ENCODE measurements at regions not wholly inside any gene's neighbourhood (a gene's known extent, or its start where the extent isn't known, plus 50 kb on each side); places are given as distances from the start of the nearest gene placed in this dataset.

DNA sequence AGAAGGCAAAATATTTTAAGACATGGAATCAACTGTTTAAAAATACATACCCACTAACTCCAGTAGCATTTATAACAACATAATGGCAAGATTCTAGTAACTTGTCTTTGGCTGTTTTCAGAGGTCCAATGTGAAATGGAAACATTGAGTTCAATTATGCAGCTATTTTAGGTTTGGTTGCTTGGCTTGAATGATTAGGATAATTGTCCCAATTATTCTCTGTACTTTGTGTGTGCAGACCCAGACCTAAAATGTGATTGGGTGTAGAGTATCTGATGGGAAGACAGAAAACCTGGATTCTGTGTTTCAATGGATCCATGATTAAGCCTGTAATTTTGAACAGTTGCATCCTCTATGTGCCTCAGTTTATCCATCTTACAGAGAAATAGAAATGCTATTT lies 392.7 kb upstream of the NFE2L3 start:
- DNase-seq, result no peak

DNA sequence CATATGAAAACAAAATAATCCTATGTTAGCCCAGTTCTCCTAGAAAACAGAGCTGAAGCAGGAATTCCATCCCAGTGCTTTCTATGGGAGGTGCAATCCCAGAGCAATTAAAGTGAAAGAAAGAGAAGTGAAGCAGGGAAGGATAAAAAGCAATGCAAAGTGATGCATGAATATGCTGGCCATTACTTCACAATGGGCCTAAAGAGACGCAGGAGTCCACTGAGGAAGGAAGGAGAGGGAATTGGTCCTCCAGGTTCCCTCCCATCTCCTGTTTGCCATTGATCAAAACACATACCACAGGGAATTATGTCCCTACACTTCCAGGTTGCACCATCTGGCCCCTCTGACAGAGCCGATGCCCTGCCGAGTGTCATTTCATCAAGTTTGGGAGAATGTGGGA lies 392.2 kb upstream of the NFE2L3 start:
- DNase-seq, result no peak

DNA sequence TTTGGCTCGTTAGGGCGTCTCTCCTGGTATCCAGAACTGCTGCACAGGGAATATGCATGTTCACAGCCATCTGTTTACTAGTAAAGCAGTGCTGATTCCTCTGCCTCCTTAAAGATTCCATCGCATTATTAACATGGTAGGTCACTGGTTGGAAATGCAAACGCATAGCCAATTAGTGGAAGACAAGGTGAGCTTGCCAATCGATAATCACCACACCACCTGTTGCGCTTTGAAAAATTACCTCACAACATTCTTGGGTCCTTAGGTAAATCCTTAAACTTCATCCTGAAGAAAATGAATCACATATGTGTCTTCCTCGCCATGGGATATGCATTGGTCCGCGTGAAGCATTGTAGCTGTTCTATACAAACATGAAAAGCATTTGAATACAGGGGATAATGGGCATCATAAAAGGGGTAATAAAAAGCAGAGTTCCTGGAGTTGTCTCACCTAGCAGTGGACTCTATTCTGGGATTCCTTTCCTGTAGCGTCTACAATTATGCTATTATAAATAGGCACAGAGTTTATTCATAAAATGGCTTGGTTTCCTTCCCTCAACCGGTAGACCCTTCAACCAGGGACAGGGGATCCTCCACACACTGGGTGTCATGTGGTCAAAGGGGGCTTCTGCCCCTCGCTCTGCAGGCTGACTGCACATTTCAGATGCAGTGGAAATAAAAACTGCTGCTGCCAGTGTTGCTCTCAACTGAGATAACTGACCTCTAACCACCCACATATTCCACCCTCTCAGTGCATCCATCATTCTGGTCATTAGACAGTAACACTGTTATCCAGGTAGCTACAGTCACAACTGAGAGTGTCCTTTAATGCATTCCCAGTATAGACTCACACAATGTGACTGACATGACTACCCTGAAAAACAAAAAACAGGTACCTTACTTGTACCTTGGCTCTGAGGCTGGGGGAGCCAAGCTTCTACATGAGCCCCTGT lies 389.2 kb upstream of the NFE2L3 start:
- no peak for DNase-seq

DNA sequence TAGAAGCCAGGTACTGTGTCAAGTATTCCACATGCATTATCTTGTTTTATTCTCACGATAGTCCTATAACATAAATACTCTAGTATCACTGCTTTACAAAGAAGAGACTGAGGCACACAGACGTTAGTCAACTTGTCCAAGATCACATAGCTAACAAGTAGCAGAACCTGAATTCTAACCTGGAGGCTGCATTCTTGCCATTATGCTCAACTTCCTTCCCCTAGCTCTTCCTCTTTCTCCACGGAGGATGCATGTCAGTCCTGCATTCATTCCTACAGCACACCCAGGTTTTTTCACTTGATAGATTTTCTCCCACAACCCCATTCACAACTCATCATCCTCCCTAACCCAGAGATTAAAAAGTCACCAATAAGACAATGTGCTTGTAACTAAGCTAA lies 388.5 kb upstream of the NFE2L3 start:
- DNase-seq, result no peak

DNA sequence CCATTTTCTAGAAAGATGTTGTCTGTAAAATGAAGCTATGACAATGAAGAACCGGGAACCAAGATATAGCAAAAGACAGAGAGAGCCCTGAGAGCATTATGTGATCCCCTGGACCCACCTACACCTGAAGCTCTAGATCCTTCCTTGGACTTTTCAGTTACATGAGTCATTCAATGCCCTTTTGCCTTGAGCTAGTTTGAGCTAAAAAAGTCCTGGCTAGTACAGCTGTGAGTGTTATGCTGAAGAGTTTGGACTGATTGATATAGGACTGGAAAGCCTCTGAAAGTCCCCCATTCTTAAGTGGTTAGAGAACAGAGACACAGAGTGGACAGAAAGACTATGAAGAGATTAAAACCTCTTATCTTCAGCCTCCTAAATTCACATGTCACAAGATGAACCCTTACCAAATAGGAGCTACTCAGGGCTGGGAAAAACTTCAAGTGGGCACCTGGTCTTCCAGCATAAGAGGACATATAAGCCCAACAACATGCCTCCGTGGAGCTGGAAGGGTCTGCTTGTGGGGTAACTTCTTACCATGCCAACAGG lies 386.8 kb upstream of the NFE2L3 start:
- no peak for DNase-seq

DNA sequence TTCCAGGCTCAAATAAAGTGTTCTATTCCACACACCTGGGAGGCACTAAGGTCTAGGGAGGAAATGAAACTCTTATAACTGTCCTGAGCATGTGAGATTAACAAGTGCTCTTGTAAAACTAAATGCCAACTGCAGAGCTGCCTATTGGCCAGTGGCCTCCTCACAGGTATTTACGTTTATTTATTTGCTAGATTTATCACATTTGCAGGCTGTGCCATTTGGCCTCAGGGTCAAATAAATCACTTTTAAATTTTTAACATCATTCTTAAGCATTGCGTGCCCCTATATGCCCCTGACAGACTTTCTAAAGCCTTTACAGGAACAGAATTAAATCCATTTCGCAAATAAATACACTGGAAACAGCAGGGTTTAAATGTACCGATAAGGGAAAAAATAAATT lies 381.8 kb upstream of the NFE2L3 start:
- DNase-seq, result no peak

DNA sequence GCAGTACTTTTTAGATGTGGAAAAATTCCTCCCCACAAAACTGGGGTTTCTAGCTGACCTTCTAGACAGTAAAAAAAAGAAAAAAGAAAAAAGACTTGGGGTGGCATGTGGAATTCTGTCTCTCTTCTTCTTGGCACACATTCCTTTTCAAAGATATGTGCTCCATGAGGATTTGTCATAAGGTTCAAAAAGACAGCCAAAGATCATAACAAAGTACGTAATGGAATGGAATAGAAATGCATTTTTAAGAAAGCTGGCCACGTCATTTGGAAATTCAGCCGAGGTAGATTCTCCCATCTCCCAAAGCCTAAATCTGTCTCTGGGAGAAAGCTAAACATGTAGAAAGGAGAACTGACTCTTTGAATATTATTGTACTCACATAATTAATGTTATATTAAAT lies 381.3 kb upstream of the NFE2L3 start:
- no peak for DNase-seq

DNA sequence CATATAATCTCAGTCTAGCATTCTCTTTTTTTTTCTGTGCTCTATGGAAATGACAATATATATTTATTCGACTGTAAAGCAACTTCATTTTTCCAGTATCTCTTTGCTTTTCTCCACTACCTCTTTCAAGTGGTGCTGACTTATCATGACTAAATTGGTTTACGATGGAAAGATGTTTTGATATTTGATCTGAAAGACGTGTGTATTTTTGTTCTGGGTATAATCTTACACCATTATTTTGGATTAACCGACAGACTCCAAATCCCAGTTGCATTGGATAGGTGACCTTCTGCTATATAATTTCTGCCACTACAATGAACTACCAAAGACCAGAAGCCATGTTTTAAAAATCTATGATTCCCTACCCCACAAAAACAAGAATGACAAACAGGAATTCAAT lies 380.5 kb upstream of the NFE2L3 start:
- DNase-seq, result no peak

DNA sequence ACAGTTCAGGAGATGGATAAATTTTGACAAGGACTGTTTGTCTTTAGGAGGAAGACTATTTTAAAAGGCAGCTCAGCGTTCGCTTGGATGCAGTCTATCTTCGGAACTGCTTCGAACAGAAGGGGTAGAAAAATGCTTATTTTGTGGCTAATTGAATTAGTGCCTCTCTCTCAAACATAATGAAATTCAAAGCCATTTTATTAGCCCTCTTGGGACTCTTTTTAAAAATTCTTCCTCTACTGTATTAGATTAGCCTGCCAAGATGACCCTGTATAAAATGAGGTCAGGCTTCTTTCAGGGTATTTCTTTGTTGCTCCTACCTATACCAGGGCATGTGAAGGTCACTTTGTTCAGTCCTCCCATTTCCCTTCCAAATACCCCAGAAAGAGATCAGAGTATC lies 379.2 kb upstream of the NFE2L3 start:
- DNase-seq, result no peak

DNA sequence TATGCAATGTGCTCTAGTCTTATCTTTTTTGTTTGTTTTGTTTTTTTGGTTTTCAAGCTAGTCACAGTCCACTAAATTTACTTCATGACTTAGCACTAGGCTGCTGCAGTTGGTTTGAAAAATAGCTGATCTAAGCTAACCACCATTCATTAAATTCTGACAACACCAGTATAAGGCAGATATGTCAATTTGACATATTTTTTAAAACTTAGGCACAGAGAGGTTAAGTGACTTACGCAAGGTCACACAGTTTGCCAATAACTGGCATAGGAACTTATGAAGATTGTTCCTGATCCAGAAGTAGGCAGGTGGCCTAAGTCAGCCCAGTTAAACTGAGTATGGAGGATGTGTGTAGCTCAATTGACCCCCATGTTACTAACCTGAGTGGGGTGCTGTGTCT lies 377.3 kb upstream of the NFE2L3 start:
- no peak for DNase-seq

DNA sequence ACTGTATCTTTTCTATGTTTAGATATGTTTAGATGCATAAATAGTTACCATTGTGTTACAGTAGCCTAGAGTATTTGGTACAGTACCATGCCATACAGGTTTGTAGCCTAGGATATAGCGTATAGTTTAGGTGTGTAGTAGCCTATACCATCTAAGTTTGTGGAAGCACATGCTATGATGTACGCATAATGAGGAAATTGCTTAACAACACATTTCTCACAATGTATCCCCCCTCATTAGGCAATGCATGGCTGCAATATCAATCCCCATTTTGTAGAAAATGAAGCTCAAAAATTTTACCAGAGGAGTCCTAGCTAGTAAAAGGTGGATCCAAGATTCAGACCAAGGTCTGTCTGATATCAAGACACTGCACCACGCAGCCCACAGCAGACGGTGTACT lies 376.4 kb upstream of the NFE2L3 start:
- DNase-seq, result no peak

DNA sequence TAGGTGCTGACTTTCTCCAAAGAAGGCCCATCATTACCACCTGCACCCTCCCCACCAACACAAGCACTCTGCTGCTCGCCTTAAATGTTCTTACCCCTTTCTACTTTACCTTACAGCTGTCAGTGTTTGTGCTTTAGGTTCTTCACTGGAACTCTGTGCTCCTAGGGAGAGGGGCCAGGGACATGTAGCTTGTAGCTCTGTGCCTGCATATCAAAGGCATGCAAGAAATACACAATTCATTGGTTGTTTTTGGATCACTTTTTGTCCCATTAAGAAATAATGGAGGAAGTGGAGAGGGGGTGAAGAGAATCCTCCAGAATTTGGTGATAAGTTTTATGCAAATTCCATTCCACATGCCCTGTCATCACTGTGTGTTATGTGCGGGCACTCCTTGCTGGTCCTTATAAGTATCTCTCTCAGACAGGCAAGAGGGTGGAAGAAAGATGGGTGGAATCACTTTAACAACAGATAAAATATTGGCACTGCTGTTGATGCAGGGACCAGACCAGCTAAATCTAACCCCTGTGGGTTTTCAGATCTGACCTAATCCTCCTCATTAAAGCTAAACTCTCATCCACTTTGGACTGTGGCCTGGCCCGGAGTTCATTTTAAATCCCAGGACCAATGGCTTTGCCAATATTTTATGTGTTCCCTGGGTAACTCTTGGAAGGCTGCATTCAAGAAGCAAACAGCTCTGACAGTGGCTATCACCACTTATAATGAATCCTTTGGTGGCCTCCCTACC lies 375.8 kb upstream of the NFE2L3 start:
- DNase-seq, result no peak

DNA sequence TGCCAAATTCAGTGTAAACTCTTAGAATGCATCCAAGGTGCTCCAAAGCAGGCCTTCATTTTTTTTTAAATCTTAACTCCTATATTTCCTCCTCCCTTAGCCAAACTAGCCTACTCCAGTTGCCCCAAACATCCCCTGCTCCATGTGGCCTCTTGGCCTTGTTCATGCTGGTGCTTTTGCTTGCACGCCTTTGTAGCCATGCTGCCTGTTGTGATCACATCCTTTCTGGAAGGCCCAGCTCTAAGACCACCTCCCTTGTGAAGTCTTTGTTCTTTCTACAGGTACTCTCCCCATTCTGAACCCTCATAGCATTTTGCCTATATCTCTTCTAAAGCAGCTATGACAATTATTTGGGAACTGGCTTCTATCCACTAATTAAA lies 375.3 kb upstream of the NFE2L3 start:
- no peak for DNase-seq

DNA sequence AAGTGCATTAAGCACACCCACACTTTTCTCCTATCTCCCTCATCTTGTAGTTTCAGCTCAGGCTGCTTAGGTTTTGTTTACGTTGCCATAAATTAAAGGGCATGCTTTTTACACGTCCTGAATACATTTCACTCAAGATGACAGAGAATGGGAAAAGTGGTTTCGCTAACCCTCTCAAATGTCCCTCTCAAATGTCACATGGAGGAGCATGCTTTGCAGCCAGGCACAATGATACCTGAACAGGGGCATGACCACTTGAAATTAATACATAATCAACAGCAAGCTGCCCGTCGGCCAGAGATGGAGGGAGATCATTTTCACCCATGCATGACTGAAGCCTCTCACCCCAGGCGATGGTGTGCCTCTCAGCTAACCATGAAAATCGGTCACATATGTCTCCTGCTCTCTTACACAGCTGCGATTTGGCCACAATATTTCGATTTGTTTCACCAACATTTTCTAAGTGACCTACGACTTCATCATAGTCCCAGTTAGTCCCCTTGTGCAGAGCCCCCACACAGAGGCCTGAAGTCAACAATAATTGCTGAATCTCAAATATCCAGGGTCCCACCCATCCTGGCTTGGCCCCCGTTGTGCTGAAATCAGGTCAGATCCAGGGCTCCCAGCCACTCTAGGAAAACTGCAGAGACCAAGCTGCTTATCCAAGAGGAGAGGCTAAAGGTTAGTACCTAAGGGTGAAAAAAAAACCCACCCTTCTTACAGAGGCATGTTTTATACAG lies 373.9 kb upstream of the NFE2L3 start:
- no peak for DNase-seq

DNA sequence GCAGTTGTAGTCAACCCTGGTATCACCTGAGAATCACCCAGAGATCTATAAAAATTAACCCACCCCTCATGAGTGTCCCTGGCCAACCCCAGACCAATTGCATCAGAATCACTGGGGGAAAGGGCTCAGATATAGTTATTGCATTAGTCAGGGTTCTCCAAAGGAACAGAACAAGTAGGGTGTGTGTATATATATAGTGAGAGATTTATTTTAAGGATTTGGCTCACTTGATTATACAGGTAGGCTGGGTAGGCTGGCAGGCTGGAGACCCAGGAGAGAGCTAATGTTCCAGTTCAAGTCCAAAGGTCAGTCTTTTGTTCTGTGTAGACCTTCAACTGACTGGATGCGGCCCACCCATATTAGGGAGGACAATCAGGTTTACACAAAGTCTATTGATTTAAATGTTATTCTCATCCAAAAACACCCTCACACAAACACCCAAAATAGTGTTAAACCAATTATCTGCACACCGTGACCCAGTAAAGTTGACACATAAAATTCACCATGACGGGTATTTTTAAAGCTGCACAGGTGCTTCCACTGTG lies 372.9 kb upstream of the NFE2L3 start:
- no peak for DNase-seq

DNA sequence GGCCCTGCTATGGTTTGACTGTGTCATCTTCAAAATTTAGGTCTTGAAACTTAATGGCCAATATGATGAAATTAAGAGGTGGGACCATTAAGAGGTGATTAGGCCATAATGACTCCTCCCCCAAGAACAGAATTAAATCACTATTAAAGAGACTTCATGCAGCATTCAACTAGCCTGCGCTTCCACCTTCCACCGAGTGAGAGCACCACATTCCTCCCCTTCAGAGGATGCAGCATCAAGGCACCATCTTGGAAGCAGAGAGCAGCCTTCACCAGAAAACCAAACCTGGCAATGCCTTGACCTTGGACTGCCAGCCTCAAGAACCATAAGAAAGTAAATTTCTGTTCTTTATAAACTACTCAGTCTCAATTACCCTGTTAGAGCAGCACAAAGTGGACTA lies 371.1 kb upstream of the NFE2L3 start:
- DNase-seq, result no peak

DNA sequence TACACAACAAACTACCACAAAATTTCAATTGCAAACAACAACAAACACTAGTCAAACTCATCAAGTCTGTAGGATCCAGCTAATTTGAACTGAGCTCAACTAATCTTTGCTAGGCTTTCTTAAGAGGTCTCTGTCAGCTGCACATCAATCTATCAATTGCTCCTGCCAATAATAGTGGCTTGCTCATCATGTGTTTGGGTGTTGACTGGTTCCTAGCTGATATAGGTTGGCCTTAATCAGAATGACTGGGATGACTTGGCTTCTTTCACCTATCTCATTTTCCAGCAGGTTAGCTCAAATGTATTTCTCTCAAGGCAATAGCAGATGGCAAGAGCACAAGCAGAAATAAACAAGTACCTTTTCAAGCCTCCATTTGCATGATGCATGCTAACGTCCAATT lies 370.3 kb upstream of the NFE2L3 start:
- no peak for DNase-seq

DNA sequence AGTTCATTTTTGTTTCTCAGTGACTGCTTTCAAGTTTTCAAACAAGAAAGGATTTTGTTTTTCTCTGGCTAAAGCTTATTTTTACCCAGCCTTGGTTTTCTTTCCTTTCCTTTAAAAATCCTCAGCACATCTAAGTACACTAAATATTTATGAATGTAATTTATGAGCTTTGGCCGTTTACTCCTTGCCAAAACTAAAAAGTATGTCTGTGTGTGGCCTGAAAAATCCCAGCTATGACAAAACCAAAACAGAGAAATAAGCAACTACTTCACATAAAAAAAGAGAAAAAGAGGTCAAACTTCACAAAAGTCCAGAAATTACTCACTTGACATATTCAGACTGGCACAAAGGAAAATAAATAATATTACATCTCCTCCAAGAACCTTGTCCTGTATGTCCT lies 365.1 kb upstream of the NFE2L3 start:
- DNase-seq, result no peak

DNA sequence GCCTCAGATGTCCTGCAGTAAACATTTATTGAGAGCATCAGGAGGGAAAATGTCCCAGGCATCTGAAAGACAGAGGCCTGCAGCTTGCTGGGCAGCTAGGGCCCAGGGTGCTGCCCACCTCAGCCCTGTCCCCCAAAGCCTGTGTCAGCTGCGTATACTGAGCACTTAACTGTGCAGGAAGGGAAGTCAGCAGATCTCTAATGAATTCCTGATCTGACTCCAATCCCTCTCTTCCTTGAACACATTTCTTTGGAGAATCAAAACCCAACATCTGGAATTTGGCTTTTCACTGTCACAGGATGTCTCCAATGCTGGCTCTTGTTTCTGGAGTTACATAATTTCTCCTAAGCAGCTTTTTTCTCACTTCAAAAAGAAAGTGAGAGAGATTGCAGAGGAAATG lies 364.7 kb upstream of the NFE2L3 start:
- no peak for DNase-seq

DNA sequence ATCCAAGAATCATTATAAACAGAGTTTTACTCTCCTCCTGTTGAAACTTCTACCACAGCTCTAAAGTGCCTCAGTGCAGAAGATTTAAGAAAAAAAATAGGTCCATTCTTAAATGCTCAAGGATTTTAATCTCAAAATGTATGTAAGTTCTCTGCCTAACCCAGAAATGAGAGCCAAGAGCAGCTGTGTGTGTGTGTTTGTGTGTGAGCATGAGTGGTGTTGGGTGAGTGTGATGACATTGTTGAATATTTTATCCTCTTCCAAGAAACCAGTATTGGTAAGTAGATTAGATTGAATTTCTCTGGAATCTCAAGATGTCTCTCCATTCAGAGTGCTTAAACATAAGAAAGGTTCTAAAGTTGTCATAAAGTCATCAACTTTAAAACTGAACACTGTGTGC lies 363.6 kb upstream of the NFE2L3 start:
- DNase-seq, result no peak

DNA sequence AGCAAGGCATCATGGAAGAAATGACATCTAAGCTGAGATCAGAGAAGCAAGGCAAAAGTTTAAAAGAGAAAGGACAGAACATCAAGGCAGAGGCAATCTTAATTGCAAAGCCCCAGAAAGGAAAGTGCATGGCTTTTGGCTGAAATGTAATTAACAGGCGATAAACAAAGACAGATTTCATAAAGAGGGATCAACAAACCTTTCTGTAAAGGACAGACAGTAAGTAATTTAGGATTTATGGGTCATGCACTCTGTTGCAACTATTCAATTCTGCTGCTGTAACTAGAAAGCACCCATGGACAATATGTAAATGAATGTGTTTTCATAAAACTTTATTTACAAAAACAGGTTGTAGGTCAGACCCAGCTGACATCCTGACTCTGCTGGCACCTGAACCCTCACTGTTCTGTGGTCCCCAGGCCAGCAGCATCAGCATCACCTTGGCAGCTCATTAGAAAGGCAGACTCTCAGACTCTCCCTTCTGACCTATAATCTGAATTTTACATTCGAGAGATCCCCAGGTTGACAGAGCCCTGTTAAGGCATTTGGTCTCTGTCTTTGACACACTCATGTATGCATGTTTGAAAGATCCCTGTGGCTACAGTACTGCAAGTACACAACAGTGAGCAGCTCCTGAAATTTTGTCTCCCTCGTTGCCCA lies 362.9 kb upstream of the NFE2L3 start:
- DNase-seq, result no peak

Data from central memory CD4-positive, alpha-beta T cell (primary cell).